ENCODE measurements at regions not wholly inside any gene's neighbourhood (a gene's known extent, or its start where the extent isn't known, plus 50 kb on each side); places are given as distances from the start of the nearest gene placed in this dataset.

DNA sequence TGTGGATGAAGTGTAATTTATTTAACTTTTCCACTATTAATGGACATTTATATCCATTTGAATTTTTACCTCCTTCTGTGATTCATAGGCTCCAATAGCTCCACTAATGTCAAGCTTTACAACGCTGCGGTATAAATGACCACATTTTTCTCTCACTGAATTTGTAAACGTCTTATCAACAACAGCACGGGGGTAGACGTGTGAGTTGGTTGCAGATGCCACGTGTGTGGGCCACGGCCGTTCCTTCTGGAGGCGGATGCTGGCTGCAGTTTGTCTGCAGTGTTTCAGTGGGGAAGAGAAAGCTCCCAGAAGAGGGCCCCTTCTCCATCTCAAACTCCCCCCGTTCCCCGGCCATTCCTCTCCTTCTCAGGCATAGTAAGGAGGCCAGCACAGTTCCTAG, 68.2 kb upstream of the XYLT1 start:
- no peak for DNase-seq

GRCh38 chr16:17532338-17532995, 61.7 kb upstream of the XYLT1 start:
- no peak for DNase-seq

DNA sequence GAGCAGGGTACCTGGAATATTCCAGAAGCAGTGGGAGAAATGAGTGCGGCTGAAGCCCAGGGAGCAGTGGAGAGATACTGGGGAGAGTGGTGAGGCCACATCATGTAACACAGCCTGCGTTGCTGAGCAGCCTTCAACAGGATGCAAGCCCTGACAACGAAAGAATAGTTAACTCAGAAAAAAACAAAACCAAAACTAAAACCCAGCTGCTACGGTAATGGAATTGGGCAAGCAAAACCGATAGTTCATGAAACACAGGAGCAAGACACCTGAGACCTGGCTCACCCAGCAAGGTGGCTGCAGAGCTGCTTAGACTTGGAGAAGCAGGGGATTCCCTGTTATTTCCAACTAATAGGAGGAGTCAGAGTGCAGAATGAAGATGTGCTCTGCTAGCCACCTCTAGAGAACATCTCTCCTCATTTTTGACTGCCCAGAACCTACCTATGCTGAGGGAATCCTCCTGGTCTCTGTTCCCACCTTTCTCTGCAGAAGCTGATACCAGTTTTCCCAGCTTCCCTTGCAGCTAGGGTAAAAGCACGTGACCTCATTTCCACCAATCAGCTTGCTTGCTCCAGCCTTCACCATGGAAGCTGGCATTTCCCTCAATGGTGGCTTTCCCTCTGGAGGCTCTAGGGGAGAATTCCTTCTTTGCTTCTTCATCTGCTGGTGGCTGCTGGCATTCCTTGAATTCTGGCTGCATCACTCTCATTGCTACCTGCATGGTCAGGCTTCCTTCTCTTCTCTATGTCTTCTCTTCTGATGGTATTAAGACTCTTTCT, 59.4 kb upstream of the XYLT1 start:
- DNase-seq, result no peak

- no peak for DNase-seq
These were observed 56.5 kb upstream of the XYLT1 start for GRCh38 chr16:17526956-17527937.

DNA sequence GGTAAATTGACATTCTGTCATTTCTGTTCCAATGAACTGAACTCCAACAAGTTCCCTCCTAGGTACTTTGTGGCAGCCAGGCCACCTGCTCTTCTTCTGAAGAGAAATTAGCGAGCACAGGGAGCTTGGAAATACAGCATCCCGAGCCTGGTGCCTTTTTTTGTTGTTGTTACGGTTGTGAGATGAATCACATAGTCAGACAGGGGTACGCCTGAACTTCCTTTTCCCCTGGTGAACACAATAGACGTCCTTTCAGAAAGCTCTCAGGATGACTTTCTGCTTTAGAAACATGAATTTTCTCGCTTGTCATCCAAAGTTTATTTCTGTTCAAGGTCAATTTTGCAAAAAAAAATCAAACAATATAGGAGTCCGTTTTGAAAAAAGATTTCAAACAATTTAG, 53.9 kb upstream of the XYLT1 start:
- DNase-seq, result no peak

DNA sequence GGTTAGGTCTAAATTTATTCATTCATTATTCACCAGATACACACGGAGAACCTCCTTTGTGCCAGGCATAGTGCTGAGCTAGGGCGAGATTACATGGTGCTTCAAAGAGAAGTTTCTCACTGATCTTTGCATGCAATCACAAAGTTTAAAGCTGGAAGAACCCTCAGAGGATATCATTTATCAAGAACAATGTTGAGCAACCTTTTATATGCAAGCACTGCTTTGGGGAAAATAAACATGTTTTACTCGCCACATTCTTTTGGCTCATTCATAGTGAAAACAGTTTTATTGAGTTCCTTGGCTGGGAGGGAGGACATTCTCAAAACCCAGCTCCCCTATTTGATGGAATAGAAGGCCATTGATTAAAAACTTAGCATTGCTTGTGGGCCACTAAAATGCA, 49.8 kb upstream of the XYLT1 start:
- no peak for DNase-seq
